Mesothelial cell of epicardium (in vitro differentiated cells): ENCODE measurements at regions not wholly inside any gene's neighbourhood (a gene's known extent, or its start where the extent isn't known, plus 50 kb on each side); places are given as distances from the start of the nearest gene placed in this dataset.

ENCODE experiments used
- DNase-seq, 2 experiments: peaks; one replicate each; pipeline ENCODE4 v3.0.0; 2021; ENCODE audit warnings: low spot score in 2 of 2; ENCODE audit not compliant: unreplicated experiment in 2 of 2
- H3K27ac Mint-ChIP-seq: 2 replicates; pipeline ENCODE4 v1.8.0; 2021; ENCODE audit warnings: mixed read lengths
- H3K27me3 Mint-ChIP-seq: 2 replicates; pipeline ENCODE4 v1.8.0; 2021; ENCODE audit warnings: low read depth, mixed read lengths
- H3K36me3 Mint-ChIP-seq: 2 replicates; pipeline ENCODE4 v1.8.0; 2021; ENCODE audit warnings: mixed read lengths
- H3K4me1 Mint-ChIP-seq: 2 replicates; pipeline ENCODE4 v1.8.0; 2021; ENCODE audit warnings: mixed read lengths
- H3K4me3 Mint-ChIP-seq: 2 replicates; pipeline ENCODE4 v1.8.0; 2021; ENCODE audit warnings: mild to moderate bottlenecking, moderate library complexity, mixed read lengths
- H3K9me3 Mint-ChIP-seq: 2 replicates; pipeline ENCODE4 v1.8.0; 2021; ENCODE audit warnings: mixed read lengths
- TF ChIP-seq, protein P1 (sequence below): fragments of 200-600 bp; sonication (generic); IDR thresholded peaks from one replicate; pipeline ENCODE4 v1.5.0; 2021; ENCODE audit warnings: antibody characterized with exemption; ENCODE audit not compliant: unreplicated experiment

DNA sequence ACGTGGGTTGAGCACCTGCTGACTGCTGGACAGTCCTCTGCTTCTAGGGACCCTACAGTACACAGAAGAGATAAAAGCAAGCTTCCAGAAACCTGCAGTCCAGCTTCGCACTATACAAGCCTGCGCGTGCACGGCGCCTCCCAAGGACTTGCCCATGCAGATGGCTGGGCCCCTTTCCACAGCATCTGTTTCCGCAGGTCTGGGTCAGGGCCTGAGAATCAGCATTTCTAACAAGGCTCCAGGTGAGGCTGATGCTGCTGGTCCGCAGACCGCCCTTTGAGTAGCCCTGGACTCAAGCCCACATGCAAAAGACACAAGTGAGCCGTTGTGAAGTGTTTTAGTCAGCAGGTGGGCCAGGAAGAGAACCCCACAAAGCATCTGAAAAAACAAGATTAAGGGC lies 133.1 kb downstream of the HSD17B3 start:
- H3K4me1 Mint-ChIP-seq = peaks cover 14% of the 10 kb centered on the region
- peaks cover 29% of the 10 kb centered on the region for H3K27me3 Mint-ChIP-seq
- H3K4me3 Mint-ChIP-seq = no peak overlapping the region
- H3K27ac Mint-ChIP-seq = no peak overlapping the region
- TF ChIP-seq, protein P1, sequence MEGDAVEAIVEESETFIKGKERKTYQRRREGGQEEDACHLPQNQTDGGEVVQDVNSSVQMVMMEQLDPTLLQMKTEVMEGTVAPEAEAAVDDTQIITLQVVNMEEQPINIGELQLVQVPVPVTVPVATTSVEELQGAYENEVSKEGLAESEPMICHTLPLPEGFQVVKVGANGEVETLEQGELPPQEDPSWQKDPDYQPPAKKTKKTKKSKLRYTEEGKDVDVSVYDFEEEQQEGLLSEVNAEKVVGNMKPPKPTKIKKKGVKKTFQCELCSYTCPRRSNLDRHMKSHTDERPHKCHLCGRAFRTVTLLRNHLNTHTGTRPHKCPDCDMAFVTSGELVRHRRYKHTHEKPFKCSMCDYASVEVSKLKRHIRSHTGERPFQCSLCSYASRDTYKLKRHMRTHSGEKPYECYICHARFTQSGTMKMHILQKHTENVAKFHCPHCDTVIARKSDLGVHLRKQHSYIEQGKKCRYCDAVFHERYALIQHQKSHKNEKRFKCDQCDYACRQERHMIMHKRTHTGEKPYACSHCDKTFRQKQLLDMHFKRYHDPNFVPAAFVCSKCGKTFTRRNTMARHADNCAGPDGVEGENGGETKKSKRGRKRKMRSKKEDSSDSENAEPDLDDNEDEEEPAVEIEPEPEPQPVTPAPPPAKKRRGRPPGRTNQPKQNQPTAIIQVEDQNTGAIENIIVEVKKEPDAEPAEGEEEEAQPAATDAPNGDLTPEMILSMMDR = no peak
- no peaks in the 10 kb centered on the region for H3K36me3 Mint-ChIP-seq
- no peaks in the 10 kb centered on the region for H3K9me3 Mint-ChIP-seq
- no peak for DNase-seq

DNA sequence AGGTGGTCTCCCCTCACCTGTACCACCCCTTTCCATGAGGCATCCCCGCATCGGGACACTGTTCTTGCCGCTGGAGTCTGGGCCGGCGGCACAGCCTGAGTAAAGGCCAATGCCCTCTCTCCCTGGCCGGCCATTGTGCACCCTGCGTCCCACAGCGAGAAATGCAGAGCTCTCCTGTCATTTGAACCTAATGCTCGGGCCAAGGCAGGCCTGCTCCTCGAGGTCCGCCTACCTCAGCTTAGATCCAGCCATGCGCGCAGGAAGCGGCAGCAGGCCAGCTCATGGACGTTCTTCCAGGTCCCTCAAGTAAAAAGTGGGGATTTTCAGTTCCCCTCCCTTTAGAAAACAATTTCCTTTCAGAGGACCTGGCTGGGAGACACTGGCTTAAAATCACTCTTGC lies 135.0 kb downstream of the HSD17B3 start:
- no peak for DNase-seq
- TF ChIP-seq, protein P1 = no peak
- Mint-ChIP-seq H3K27ac (no peak overlapping the region), H3K4me1 (peaks cover 12% of the 10 kb centered on the region), H3K9me3 (no peaks in the 10 kb centered on the region), H3K27me3 (peaks cover 37% of the 10 kb centered on the region), H3K4me3 (no peak overlapping the region), H3K36me3 (no peaks in the 10 kb centered on the region)

DNA sequence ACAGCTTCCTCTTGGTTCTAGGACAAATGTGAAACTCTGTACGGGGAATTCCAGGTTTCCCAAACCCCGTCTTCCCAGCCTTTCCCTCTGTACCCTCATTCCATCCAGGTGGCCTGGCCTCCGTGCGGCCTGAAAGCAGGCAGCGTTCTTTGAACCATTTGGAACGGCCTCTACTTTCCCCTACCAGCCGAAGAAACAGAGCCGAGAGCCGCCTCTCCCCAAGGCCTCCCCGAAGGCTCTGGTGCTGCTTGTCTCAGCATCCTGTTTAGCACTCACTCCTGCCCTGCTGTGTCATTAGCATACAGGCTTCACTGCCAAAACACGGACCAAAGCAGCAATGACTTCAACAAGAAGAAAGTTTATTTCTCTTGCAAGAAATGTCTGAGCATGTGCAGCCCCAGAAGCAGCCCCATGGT lies 137.7 kb downstream of the HSD17B3 start:
- peaks cover 3% of the 10 kb centered on the region for H3K4me1 Mint-ChIP-seq
- DNase-seq = no peak
- H3K9me3 Mint-ChIP-seq = no peaks in the 10 kb centered on the region
- H3K4me3 Mint-ChIP-seq = no peak overlapping the region
- H3K27me3 Mint-ChIP-seq = peaks cover 45% of the 10 kb centered on the region
- TF ChIP-seq, protein P1 = no peak
- no peak overlapping the region for H3K27ac Mint-ChIP-seq
- H3K36me3 Mint-ChIP-seq = no peaks in the 10 kb centered on the region

DNA sequence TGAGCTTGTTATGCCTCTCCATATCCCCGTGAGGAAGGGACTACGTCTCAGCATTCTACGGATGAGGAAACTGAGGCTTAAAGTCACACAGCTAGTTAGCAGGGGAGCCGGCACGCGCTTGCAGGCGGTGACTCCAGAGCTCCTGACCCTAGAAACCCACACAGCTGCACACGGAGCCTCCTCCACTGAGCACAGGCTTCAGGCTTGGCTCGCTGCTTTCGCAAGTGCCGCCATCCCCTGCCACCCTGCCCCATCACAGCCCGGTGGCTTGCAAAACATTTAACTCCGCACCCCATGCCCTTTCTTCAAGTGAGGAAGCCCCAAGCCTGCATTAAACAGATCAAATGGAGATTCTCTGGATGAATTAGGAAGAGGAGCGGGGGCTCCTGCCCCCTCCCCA lies 138.3 kb downstream of the HSD17B3 start:
- H3K9me3 Mint-ChIP-seq = no peaks in the 10 kb centered on the region
- TF ChIP-seq, protein P1 = no peak
- DNase-seq = no peak
- peaks cover 3% of the 10 kb centered on the region for H3K4me1 Mint-ChIP-seq
- H3K27me3 Mint-ChIP-seq = peaks cover 44% of the 10 kb centered on the region
- H3K4me3 Mint-ChIP-seq = no peak overlapping the region
- H3K36me3 Mint-ChIP-seq = no peaks in the 10 kb centered on the region
- no peak overlapping the region for H3K27ac Mint-ChIP-seq

DNA sequence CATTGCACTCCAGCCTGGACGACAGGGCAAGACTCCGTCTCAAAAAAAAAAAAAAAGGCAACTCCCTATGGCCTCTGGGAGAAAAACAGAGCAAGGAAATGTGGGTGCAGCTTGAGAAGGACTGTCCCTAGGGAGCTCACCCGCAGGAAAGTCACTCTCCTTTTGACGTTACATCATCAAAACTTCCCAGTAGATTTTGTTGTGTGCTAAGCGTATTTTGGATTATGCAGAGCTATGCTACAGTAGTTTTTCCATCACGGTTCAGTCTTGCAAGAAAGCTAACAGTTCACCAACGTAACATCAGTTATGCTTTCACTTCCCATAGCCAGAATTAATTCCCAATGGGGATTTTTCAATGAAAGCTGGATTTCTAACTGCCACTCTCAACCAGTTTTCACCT lies 138.8 kb downstream of the HSD17B3 start:
- H3K27ac Mint-ChIP-seq = no peak overlapping the region
- no peaks in the 10 kb centered on the region for H3K9me3 Mint-ChIP-seq
- H3K4me3 Mint-ChIP-seq = no peak overlapping the region
- H3K4me1 Mint-ChIP-seq = no peaks in the 10 kb centered on the region
- TF ChIP-seq, protein P1 = no peak
- no peaks in the 10 kb centered on the region for H3K36me3 Mint-ChIP-seq
- H3K27me3 Mint-ChIP-seq = peaks cover 42% of the 10 kb centered on the region
- DNase-seq = no peak

DNA sequence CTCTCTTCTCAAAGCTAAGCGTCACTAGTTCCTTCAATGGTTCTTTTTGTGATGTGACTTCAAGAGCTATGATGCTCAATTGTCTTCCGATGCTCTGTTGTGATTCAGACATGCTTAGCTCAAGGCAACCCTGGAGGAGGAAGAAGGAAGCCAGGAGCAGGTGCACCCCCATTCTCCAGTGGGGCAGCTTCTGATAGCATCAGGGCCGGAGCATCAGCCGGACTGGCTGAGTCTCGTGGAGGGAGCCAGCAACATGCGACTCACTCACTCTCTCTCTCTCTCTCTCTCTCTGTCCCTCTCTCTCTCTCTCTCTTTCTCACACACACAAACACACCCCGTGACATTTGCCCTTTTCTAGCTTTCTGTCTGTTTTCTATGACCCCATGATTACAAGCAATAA lies 140.2 kb downstream of the HSD17B3 start:
- Mint-ChIP-seq H3K27me3 (peaks cover 37% of the 10 kb centered on the region), H3K9me3 (no peaks in the 10 kb centered on the region), H3K4me3 (no peak overlapping the region), H3K4me1 (no peaks in the 10 kb centered on the region), H3K36me3 (no peaks in the 10 kb centered on the region), H3K27ac (no peak overlapping the region)
- no peak for DNase-seq
- TF ChIP-seq, protein P1 = no peak
